ENCODE measurements at regions not wholly inside any gene's neighbourhood (a gene's known extent, or its start where the extent isn't known, plus 50 kb on each side); places are given as distances from the start of the nearest gene placed in this dataset.

- no peak for TF ChIP-seq CTCF (IDR thresholded peaks at IDR 0.05)
- no peak for TF ChIP-seq POLR2A (IDR thresholded peaks at IDR 0.05)
These were observed 115.2 kb upstream of the ZNF32 start for GRCh38 chr10:43763846-43764245.
